HCT116 (cell line): ENCODE measurements at regions not wholly inside any gene's neighbourhood (a gene's known extent, or its start where the extent isn't known, plus 50 kb on each side); places are given as distances from the start of the nearest gene placed in this dataset.

Source experiments
- EZH2 ChIP-seq: fragments of 200-600 bp; sonication (generic); IDR thresholded peaks from 2 replicates; pipeline ENCODE4 v1.6.1; 2017; ENCODE audit warnings: antibody characterized with exemption, mixed run types
- JUND ChIP-seq: IDR thresholded peaks from 2 replicates; pipeline ENCODE4 v1.6.1; 2012
- POLR2A ChIP-seq: IDR thresholded peaks from 2 replicates; pipeline ENCODE4 v1.7.0; 2011; ENCODE audit warnings: borderline replicate concordance; ENCODE audit not compliant: insufficient read depth, insufficient read length; ENCODE audit errors: extremely low read depth
- POLR2AphosphoS5 ChIP-seq: IDR thresholded peaks from 2 replicates; pipeline ENCODE4 v1.6.1; 2011; ENCODE audit warnings: mild to moderate bottlenecking, low read depth, low read length, moderate library complexity
- TF ChIP-seq, protein P1 (sequence below): IDR thresholded peaks from 2 replicates; pipeline ENCODE4 v1.6.1; 2011; ENCODE audit warnings: mild to moderate bottlenecking, low read length, moderate library complexity; ENCODE audit not compliant: insufficient replicate concordance; ENCODE audit errors: extremely low read depth
- TF ChIP-seq, protein P2 (sequence below): IDR thresholded peaks from 2 replicates; pipeline ENCODE4 v1.6.1; 2012
- TF ChIP-seq, protein P3 (sequence below), 3 experiments: fragments of 200-600 bp in 1 of 3; sonication (generic) in 1 of 3; IDR thresholded peaks in 2 of 3; conservative IDR thresholded peaks in 1 of 3; 2 replicates each; pipeline ENCODE4 v1.5.1; 2012 to 2017; ENCODE audit warnings: low read depth in 2 of 3, low read length in 2 of 3, antibody characterized with exemption in 1 of 3, borderline replicate concordance in 1 of 3, control low read depth in 1 of 3, mild to moderate bottlenecking in 1 of 3, mixed read lengths in 1 of 3, mixed run types in 1 of 3, moderate library complexity in 1 of 3; ENCODE audit not compliant: insufficient read depth in 1 of 3

DNA sequence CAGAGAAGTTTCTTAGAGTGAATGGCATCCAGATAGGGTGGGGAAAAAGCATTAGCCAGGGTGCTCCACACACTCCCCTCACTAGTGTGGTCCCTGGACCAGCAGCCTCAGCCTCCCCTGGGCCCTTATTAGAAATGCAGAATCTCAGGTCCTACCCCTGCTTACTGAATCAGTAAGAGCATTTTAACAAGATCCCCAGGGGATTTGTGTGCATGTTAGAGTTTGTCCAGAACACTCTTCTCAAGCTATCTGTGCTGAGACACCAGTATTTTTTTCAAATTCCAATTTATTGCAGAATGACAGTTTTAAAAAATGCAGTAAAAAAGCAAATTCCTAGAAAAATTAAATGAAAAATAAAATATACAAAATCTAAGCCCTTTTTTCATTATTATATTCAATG is 123.1 kb downstream of the MIAT start:
- no peak for TF ChIP-seq POLR2AphosphoS5
- no peak for TF ChIP-seq POLR2A
- TF ChIP-seq, protein P1, sequence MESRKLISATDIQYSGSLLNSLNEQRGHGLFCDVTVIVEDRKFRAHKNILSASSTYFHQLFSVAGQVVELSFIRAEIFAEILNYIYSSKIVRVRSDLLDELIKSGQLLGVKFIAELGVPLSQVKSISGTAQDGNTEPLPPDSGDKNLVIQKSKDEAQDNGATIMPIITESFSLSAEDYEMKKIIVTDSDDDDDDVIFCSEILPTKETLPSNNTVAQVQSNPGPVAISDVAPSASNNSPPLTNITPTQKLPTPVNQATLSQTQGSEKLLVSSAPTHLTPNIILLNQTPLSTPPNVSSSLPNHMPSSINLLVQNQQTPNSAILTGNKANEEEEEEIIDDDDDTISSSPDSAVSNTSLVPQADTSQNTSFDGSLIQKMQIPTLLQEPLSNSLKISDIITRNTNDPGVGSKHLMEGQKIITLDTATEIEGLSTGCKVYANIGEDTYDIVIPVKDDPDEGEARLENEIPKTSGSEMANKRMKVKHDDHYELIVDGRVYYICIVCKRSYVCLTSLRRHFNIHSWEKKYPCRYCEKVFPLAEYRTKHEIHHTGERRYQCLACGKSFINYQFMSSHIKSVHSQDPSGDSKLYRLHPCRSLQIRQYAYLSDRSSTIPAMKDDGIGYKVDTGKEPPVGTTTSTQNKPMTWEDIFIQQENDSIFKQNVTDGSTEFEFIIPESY, result no peak
- TF ChIP-seq, protein P2, sequence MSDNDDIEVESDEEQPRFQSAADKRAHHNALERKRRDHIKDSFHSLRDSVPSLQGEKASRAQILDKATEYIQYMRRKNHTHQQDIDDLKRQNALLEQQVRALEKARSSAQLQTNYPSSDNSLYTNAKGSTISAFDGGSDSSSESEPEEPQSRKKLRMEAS, result no peak
- TF ChIP-seq, protein P3, sequence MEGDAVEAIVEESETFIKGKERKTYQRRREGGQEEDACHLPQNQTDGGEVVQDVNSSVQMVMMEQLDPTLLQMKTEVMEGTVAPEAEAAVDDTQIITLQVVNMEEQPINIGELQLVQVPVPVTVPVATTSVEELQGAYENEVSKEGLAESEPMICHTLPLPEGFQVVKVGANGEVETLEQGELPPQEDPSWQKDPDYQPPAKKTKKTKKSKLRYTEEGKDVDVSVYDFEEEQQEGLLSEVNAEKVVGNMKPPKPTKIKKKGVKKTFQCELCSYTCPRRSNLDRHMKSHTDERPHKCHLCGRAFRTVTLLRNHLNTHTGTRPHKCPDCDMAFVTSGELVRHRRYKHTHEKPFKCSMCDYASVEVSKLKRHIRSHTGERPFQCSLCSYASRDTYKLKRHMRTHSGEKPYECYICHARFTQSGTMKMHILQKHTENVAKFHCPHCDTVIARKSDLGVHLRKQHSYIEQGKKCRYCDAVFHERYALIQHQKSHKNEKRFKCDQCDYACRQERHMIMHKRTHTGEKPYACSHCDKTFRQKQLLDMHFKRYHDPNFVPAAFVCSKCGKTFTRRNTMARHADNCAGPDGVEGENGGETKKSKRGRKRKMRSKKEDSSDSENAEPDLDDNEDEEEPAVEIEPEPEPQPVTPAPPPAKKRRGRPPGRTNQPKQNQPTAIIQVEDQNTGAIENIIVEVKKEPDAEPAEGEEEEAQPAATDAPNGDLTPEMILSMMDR (IDR thresholded peaks at IDR 0.05 in 2 of 3, conservative IDR thresholded peaks at IDR 0.05 in 1 of 3; ENCODE audit: borderline replicate concordance in 1 of 3, insufficient read depth in 1 of 3, low read depth in 2 of 3, low read length in 2 of 3), result no peak
- no peak for TF ChIP-seq EZH2
- no peak for TF ChIP-seq JUND
